ENCODE measurements at regions not wholly inside any gene's neighbourhood (a gene's known extent, or its start where the extent isn't known, plus 50 kb on each side); places are given as distances from the start of the nearest gene placed in this dataset.

DNA sequence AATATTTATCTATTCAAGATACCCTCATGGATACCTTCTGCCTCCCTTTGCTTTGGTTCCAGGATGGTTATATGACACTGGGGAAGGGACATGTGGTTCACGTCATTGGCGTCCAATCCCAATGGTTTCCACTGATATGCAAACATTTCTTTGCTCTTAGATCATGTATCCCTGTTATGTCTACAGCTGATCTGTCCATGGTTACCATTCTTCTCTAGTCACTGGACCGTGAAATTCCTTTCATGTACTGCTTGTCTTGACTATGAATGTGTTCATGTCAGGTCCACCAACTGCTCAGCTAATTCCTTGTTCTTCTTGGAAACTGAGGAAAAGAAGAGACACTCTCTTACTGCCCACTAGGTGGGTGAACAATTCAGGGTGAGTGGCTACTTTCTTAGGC is 391.1 kb upstream of the ZNF608 start:
- H3K36me3 ChIP-seq, result no peaks in the 10 kb centered on the region
- intact Hi-C loops (cut with micrococcal nuclease), result no loop called here
- no peak for DNase-seq

DNA sequence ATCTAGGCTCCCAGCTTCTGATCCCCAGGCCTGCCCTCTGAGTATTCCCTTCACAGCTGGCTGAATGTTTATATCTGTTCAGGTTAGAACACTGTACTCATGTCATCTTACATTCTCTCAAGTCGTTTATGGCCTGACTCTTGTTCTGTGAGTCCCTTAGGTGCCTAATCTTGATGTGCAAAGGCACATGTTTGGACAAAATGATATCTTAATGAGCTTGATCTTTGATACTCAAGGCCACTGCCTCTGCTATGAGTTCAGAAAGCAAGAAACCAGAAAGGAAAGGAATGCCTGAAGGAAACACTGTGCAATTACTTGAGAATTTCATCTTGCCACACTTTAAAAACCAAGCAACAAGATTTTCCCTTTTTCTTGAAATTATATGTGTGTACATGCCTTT is 391.8 kb upstream of the ZNF608 start:
- no peak overlapping the region for H3K27ac ChIP-seq (replicated peaks)
- H3K4me1 ChIP-seq, result no peaks in the 10 kb centered on the region
- TF ChIP-seq, protein P1, sequence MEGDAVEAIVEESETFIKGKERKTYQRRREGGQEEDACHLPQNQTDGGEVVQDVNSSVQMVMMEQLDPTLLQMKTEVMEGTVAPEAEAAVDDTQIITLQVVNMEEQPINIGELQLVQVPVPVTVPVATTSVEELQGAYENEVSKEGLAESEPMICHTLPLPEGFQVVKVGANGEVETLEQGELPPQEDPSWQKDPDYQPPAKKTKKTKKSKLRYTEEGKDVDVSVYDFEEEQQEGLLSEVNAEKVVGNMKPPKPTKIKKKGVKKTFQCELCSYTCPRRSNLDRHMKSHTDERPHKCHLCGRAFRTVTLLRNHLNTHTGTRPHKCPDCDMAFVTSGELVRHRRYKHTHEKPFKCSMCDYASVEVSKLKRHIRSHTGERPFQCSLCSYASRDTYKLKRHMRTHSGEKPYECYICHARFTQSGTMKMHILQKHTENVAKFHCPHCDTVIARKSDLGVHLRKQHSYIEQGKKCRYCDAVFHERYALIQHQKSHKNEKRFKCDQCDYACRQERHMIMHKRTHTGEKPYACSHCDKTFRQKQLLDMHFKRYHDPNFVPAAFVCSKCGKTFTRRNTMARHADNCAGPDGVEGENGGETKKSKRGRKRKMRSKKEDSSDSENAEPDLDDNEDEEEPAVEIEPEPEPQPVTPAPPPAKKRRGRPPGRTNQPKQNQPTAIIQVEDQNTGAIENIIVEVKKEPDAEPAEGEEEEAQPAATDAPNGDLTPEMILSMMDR (IDR thresholded peaks at IDR 0.05; ENCODE audit: borderline replicate concordance), result no peak
- no peaks in the 10 kb centered on the region for H3K36me3 ChIP-seq
- DNase-seq, result no peak
- H3K9me3 ChIP-seq (replicated peaks), result no peaks in the 10 kb centered on the region
- intact Hi-C loops (cut with micrococcal nuclease), result no loop called here
- no peaks in the 10 kb centered on the region for H3K27me3 ChIP-seq (ENCODE audit: low read depth)
- H3K4me3 ChIP-seq, result no peak overlapping the region

More for the DNA sequence above, 391.1 kb upstream of the ZNF608 start:
- H3K27ac ChIP-seq (replicated peaks), result no peak overlapping the region
- no peaks in the 10 kb centered on the region for H3K27me3 ChIP-seq (ENCODE audit: low read depth)
- no peaks in the 10 kb centered on the region for H3K4me1 ChIP-seq
- H3K4me3 ChIP-seq, result no peak overlapping the region
- TF ChIP-seq, protein P1 (IDR thresholded peaks at IDR 0.05; ENCODE audit: borderline replicate concordance), result no peak
- H3K9me3 ChIP-seq (replicated peaks), result no peaks in the 10 kb centered on the region

DNA sequence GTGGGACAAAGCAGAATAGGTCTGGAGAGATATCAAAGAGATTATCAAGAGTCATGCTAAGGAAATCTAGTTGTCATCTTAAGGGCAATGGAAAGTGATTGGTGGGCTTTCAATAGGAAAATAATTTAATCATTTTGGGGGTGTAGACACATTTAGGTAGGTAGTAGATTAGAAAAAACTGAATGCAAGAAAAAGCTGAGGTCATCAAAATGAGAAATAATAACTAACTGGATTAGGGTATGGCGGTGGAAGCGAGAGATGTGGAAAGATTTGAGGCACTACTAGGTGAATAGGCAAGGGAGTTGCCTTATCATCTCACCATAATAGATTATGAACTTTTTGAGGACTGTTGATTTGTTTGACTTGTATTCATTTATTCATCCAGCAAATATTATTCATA is 393.2 kb upstream of the ZNF608 start:
- TF ChIP-seq, protein P1 (IDR thresholded peaks at IDR 0.05; ENCODE audit: borderline replicate concordance), result no peak
- no peaks in the 10 kb centered on the region for H3K9me3 ChIP-seq (replicated peaks)
- no peaks in the 10 kb centered on the region for H3K4me1 ChIP-seq
- no peaks in the 10 kb centered on the region for H3K27me3 ChIP-seq (ENCODE audit: low read depth)
- no peaks in the 10 kb centered on the region for H3K36me3 ChIP-seq
- H3K4me3 ChIP-seq, result no peak overlapping the region
- DNase-seq, result no peak
- intact Hi-C loops (cut with micrococcal nuclease), result no loop called here
- no peak overlapping the region for H3K27ac ChIP-seq (replicated peaks)

DNA sequence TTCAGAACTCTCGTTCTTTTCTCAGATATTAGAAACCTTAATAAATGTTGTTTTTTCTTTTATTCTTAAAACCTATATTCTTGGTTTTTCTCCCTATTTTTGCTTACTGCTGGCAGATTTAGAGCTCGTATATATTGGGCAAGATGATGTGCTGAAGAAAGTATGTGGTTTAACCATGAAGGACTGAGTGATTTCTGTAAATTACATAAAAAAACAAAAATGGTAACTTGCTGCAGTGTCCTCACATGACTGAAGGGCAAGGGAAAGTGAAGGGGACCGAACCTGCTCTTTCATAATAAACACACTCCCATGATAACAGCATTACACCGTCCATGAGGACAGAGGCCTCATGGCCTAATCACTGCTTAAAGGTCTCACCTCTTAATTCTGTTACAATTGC is 393.8 kb upstream of the ZNF608 start:
- intact Hi-C loops (cut with micrococcal nuclease), result no loop called here
- Histone ChIP-seq H3K27me3 (ENCODE audit: low read depth) (no peaks in the 10 kb centered on the region), H3K27ac (replicated peaks) (no peak overlapping the region), H3K9me3 (replicated peaks) (no peaks in the 10 kb centered on the region), H3K4me3 (no peak overlapping the region), H3K36me3 (no peaks in the 10 kb centered on the region), H3K4me1 (no peaks in the 10 kb centered on the region)
- TF ChIP-seq, protein P1 (IDR thresholded peaks at IDR 0.05; ENCODE audit: borderline replicate concordance), result no peak
- DNase-seq, result no peak

DNA sequence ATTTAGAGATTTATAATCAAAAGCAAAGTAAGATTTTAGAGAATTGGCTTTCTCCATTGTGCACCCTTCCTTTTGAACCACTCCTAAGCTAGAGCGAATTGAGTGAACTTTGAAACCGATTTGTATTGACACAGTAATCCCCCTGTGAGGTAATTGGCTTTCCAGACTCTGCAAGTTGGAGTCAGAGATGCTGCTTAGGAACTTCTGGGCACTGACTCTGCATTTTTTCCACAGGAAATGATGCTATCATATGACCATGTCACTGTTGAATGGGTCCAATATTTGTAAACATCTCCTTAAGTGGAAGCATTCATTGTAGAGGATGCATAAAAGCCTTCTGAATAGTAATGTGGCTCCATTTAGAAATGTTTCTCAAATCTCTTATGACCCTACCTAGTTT is 394.4 kb upstream of the ZNF608 start:
- no peak overlapping the region for H3K27ac ChIP-seq (replicated peaks)
- no peak for DNase-seq
- intact Hi-C loops (cut with micrococcal nuclease), result no loop called here

More for the DNA sequence above, 394.4 kb upstream of the ZNF608 start:
- TF ChIP-seq, protein P1 (IDR thresholded peaks at IDR 0.05; ENCODE audit: borderline replicate concordance), result no peak
- H3K27me3 ChIP-seq (ENCODE audit: low read depth), result no peaks in the 10 kb centered on the region
- H3K9me3 ChIP-seq (replicated peaks), result no peaks in the 10 kb centered on the region
- no peaks in the 10 kb centered on the region for H3K36me3 ChIP-seq
- no peak overlapping the region for H3K4me3 ChIP-seq
- no peaks in the 10 kb centered on the region for H3K4me1 ChIP-seq

Data from left ventricle myocardium inferior (tissue), 1 donor.